Tibial nerve (tissue), 4 donors: ENCODE measurements at regions not wholly inside any gene's neighbourhood (a gene's known extent, or its start where the extent isn't known, plus 50 kb on each side); places are given as distances from the start of the nearest gene placed in this dataset.

ENCODE experiments used
- DNase-seq, 2 donors: peaks; one replicate each; pipeline ENCODE4 v3.0.0-alpha.2; 2019; ENCODE audit warnings: low spot score in 2 of 2
- H3K27ac ChIP-seq, 4 donors: fragments of 200-600 bp; sonication (generic) in 3 of 4; one replicate each; pipeline ENCODE4 v1.5.1; 2017 to 2019; ENCODE audit warnings: mild to moderate bottlenecking in 1 of 4
- H3K27me3 ChIP-seq, 2 donors: fragments of 200-600 bp; sonication (generic) in 1 of 2; one replicate each; pipeline versions ENCODE4 v1.5.1 to v1.6.0; 2017 to 2019
- H3K36me3 ChIP-seq, 3 donors: fragments of 200-600 bp; sonication (generic); one replicate each; pipeline ENCODE4 v1.5.1; 2018 to 2019
- H3K4me1 ChIP-seq, 4 donors: fragments of 200-600 bp; sonication (generic) in 3 of 4; one replicate each; pipeline ENCODE4 v1.5.1; 2017 to 2019
- H3K4me3 ChIP-seq, 4 donors: fragments of 200-600 bp; sonication (generic) in 3 of 4; one replicate each; pipeline ENCODE4 v1.5.1; 2017 to 2019; ENCODE audit warnings: mild to moderate bottlenecking in 1 of 4, moderate library complexity in 1 of 4
- H3K9me3 ChIP-seq, 4 donors: fragments of 200-600 bp; sonication (generic) in 3 of 4; one replicate each; pipeline ENCODE4 v1.5.1; 2017 to 2019
- EP300 ChIP-seq, 2 donors: sonication (generic); formaldehyde crosslinking; IDR thresholded peaks; one replicate each; pipeline ENCODE4 v1.6.1; 2017; ENCODE audit warnings: antibody characterized with exemption in 2 of 2, mild to moderate bottlenecking in 1 of 2
- POLR2A ChIP-seq, 2 donors: fragments of 450-650 bp; IDR thresholded peaks; one replicate each; pipeline ENCODE4 v1.6.1; 2017; ENCODE audit warnings: antibody characterized with exemption in 2 of 2, mild to moderate bottlenecking in 2 of 2, moderate library complexity in 2 of 2
- WGBS, 2 donors: methylation state at CpG; one replicate each; pipeline ENCODE4 v1.1.5; 2018; 5-methylcytosine and 5-hydroxymethylcytosine counted together
- TF ChIP-seq, protein P1 (sequence below), 5 experiments: fragments of 200-600 bp in 3 of 5; fragments of 450-650 bp in 2 of 5; sonication (generic) in 3 of 5; IDR thresholded peaks; one replicate each; pipeline ENCODE4 v1.5.1; 2016 to 2019; ENCODE audit warnings: antibody characterized with exemption in 5 of 5, mild to moderate bottlenecking in 3 of 5, moderate library complexity in 2 of 5

DNA sequence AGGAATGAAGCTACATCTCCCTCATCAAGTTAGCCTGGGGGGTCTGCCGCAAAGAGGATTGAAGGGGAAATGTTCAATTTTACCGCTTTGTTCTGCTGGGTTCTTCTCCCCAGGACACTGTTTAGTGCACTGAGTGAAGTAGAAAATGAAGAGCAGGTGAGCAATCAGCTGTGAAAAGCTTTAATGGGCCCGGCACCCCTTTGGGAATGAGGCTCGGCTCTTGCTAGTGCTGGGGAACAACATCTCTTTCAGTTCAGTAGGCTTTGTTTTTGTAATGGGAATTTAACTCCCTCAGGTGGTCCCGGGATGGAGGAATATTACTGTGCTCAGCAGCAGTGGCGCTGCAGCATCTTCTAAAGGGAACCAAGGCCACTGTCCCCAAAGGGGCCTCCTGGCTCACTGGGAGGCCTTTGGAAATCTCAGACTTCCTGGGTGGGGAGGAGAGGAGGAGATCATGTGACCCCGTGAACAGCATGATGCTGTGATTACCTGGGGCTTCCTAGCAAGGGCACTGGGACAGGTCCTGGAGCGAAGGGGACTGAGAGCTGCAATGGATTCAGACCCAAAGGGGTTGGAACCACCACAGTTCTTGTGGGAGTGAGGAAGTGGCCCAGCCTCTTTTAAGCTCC lies 85.2 kb upstream of the MAX start:
- WGBS, 2 donors: 61 to 62% methylated on average over 8 of the region's 8 CpGs
- peaks cover 0 to 6% of the 10 kb centered on the region in 2 donors for H3K27me3 ChIP-seq
- H3K27ac ChIP-seq: no peak overlapping the region
- DNase-seq: no peak
- TF ChIP-seq, protein P1, sequence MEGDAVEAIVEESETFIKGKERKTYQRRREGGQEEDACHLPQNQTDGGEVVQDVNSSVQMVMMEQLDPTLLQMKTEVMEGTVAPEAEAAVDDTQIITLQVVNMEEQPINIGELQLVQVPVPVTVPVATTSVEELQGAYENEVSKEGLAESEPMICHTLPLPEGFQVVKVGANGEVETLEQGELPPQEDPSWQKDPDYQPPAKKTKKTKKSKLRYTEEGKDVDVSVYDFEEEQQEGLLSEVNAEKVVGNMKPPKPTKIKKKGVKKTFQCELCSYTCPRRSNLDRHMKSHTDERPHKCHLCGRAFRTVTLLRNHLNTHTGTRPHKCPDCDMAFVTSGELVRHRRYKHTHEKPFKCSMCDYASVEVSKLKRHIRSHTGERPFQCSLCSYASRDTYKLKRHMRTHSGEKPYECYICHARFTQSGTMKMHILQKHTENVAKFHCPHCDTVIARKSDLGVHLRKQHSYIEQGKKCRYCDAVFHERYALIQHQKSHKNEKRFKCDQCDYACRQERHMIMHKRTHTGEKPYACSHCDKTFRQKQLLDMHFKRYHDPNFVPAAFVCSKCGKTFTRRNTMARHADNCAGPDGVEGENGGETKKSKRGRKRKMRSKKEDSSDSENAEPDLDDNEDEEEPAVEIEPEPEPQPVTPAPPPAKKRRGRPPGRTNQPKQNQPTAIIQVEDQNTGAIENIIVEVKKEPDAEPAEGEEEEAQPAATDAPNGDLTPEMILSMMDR (IDR thresholded peaks at IDR 0.05): no peak
- no peak for TF ChIP-seq EP300 (IDR thresholded peaks at IDR 0.05)
- no peak for TF ChIP-seq POLR2A (IDR thresholded peaks at IDR 0.05)
- no peaks in the 10 kb centered on the region for H3K4me1 ChIP-seq
- no peak overlapping the region for H3K4me3 ChIP-seq
- H3K36me3 ChIP-seq: no peaks in the 10 kb centered on the region
- H3K9me3 ChIP-seq: peaks cover 0 to 5% (median 0%) of the 10 kb centered on the region in 4 donors

DNA sequence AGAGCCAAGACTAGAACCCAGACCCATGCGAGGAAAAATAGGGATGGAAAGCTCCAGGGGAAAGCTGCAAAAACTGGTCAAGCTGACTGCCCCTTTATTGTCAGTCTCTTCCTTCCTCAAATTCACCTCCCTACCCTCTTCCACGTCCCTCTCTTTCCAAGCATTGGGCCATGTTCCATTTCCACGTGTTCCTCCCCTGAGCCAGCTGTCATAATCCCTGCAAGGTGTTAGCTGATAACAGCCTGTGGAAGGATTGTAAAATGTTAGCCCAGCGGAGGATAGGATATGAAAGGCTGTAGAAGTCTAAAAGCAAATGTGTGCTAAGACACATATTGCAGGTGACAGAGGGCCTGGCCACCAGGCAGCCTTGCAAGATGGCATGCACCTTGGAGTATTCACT lies 88.0 kb upstream of the MAX start:
- H3K27me3 ChIP-seq: peaks cover 0 to 6% of the 10 kb centered on the region in 2 donors
- H3K4me3 ChIP-seq: no peak overlapping the region
- DNase-seq: no peak
- 75 to 80% methylated on average over 4 of the region's 4 CpGs for WGBS, 2 donors
- H3K27ac ChIP-seq: no peak overlapping the region
- no peak for TF ChIP-seq POLR2A (IDR thresholded peaks at IDR 0.05)
- TF ChIP-seq, protein P1 (IDR thresholded peaks at IDR 0.05): no peak
- TF ChIP-seq EP300 (IDR thresholded peaks at IDR 0.05): no peak
- no peaks in the 10 kb centered on the region for H3K36me3 ChIP-seq
- H3K4me1 ChIP-seq: no peaks in the 10 kb centered on the region
- no peaks in the 10 kb centered on the region for H3K9me3 ChIP-seq

DNA sequence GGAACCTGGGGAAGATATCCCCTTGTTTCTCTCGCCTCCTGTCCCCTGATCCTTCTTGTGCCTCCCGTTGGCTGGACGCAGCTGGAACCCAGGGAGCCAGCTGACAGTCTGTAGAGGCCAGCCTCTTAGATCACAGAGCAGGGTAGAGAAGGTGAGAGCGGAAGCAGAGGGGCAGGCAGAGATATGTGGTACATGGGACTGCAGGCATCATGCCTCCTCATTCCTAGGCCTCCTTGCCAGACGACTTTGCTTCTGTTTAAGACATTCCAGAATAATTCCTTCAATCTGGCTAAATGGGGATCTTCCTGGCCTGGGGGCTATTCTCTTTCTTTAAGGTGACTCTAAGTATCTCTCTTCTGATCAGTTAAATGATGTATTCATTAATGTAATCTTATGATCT lies 89.4 kb upstream of the MAX start:
- Histone ChIP-seq H3K9me3 (no peaks in the 10 kb centered on the region), H3K27me3 (no peaks in the 10 kb centered on the region), H3K4me1 (no peaks in the 10 kb centered on the region), H3K27ac (no peak overlapping the region), H3K4me3 (no peak overlapping the region), H3K36me3 (no peaks in the 10 kb centered on the region)
- WGBS, 2 donors: 78 to 85% methylated on average over 5 of the region's 5 CpGs
- no peak for DNase-seq
- no peak for TF ChIP-seq EP300 (IDR thresholded peaks at IDR 0.05)
- TF ChIP-seq, protein P1 (IDR thresholded peaks at IDR 0.05): no peak
- no peak for TF ChIP-seq POLR2A (IDR thresholded peaks at IDR 0.05)

DNA sequence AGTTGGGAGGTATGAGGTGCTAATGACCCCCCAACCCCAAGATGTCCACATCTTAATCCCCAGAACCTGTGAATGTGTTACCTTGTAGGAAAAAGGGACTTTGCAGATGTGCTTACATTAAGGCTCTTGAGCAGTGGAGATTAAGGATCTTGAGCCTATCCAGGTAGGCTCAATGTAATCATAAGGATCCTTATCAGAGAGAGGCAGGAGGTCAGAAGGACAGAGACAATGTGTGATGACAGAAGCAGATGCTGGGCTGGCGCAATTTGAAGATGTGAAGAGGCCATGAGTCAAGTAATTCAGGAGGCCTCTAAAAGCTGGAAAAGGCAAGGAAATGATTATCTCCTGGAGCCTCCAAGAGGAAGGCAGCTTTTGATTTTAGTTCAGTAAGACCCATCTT lies 90.4 kb upstream of the MAX start:
- no peak overlapping the region for H3K27ac ChIP-seq
- TF ChIP-seq EP300 (IDR thresholded peaks at IDR 0.05): no peak
- TF ChIP-seq, protein P1 (IDR thresholded peaks at IDR 0.05): no peak
- no peak for TF ChIP-seq POLR2A (IDR thresholded peaks at IDR 0.05)
- no peaks in the 10 kb centered on the region for H3K27me3 ChIP-seq
- H3K4me1 ChIP-seq: no peaks in the 10 kb centered on the region
- no peak overlapping the region for H3K4me3 ChIP-seq
- H3K9me3 ChIP-seq: no peaks in the 10 kb centered on the region
- no peak for DNase-seq
- no peaks in the 10 kb centered on the region for H3K36me3 ChIP-seq
- WGBS, 2 donors: 0 to 57% methylated on average over 1 of the region's 1 CpG

DNA sequence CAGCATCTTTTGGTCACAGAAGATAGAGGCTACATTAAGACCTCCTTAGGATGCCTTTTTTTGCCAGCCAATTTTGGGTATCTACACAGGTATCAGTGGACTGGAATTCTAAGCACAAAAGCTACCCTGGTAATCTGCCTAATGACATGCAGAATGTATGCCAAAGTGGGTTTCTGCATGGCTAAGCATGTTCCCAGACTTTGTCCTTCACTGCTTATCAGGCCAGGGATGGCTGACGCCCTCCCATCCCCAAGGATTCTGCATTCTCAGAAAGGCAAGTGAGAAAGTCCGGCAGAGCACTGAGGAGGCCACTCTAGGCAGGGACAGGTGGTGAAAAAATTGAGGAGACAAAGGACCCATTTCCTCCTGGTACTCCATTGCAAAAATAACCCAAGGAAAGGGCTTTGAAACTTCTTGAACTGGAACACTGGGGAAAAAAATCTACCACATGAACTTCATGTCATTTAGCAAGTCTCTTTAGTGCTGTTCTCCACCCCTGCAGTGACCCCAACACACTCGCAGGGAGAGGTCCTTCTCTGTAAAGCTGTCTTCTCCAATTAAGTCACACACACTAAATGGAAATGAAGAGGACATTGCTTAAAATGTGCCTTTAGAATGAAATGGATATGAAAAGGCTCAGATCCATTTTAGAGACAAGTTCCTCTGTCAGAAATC lies 91.7 kb upstream of the MAX start:
- Histone ChIP-seq H3K4me1 (no peaks in the 10 kb centered on the region), H3K4me3 (no peak overlapping the region), H3K9me3 (no peaks in the 10 kb centered on the region), H3K27me3 (no peaks in the 10 kb centered on the region), H3K27ac (no peak overlapping the region), H3K36me3 (no peaks in the 10 kb centered on the region)
- TF ChIP-seq EP300 (IDR thresholded peaks at IDR 0.05): no peak
- TF ChIP-seq, protein P1 (IDR thresholded peaks at IDR 0.05): no peak
- TF ChIP-seq POLR2A (IDR thresholded peaks at IDR 0.05): no peak
- no peak for DNase-seq
- 49 to 69% methylated on average over 3 of the region's 3 CpGs for WGBS, 2 donors
